DMS153 (cell line): ENCODE measurements at regions not wholly inside any gene's neighbourhood (a gene's known extent, or its start where the extent isn't known, plus 50 kb on each side); places are given as distances from the start of the nearest gene placed in this dataset.

Source experiments
- DNase-seq: peaks from one replicate; lab custom pipeline; 2025; lab: John Stamatoyannopoulos, UW

DNA sequence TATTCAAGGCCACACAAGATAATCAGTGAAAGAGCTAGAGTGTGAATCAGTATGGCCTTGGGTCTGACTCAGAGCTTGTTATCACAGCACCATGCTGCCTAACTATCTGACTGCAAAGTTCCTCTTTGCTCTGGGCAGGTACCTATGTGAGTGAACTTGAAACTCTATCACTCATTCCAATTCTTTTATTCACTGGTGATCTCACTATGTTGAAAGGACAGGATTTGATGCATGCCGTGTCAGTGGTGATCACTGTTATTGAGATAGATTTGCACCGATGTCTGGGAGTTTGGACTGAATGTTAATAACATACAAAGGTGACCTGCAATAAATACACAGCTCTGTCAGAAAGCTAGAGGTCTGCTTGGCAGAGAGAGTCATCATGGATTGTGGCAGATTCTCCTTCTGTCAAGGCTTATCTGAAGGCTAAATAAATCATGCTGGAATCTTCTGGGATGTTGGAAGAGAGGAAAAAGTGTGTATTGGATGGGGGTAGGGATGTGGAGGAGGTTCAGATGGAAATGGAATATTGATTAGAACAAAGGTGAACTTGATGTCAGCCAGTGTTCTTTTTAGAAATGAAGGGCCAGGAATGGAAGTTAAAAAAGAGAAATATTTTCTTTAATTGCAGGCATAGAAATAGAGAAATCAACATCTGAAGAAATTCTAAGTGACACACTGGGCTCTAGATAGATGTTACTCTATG, 91.8 kb upstream of the TNC start:
- DNase-seq, result no peak

DNA sequence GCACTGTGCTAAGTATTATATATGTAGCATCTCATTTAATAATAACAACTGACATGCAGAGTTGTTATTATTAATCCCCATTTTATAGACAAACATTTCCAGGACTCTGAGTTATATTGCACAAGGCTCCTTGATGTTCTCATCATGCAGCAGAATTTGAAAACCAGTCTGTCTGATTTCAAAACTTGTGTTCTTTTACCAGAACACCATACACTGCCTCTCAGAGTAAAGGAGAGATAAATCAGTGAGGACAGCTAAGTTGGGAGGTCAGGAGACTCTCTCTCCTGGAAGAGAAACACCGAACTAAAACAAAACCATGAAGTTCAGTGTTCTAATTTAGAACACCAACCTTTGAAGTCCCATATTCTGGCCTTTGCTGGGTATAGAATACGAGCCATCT, 92.7 kb upstream of the TNC start:
- DNase-seq, result no peak

DNA sequence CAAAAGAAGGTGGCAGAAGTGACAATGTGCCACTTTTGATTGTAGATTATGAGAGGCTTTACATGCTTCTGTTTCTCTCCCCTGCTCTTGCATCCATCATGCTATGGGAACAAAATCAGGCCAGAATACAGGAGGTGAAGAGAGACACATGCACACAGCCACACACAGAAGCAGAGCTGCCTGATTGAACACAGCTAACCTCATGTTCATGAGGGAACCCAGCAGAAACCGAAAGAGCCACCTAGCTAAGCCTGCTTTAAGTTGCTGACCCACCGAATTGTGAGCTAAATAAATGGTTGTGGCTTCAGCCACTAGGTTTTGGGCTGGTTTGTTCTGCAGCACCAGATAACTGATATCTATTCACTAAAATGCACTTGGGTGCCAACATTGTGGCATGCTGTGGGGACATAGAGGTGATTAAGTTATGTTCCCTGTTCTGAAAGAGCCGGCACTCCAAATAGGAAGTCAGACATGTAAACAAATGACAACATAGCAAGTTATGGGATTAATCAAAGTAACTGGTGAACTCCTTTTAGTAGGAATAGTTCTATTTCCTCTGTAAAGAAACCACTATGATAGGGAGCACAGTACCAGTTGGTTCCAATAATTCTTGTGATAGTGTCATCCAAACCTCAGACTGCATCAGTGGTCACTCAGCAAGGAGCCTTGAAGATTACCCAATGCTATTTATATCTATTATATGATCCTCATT, 93.6 kb upstream of the TNC start:
- no peak for DNase-seq

DNA sequence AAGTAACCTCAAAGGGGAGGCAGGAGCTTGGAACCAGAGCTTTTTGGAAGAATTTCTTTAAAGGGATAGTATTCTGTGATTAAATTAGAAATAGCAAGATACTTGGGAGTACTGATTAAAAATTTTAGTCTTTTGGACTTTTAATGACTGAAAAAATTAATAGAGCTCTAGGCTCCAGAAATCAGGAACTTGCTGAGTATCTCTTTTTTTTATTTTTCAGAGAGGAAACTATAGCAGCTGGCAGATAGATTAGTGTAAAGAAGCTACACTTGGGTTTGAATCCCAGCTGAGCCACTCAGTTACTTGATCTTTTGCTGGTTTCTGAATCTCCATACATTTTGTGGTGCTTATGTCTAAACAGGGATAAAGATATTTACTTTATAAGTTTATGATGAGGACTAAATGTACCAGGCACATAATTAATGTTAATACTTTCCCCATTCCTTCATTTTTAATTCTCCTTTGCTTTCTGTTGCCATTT, 94.2 kb upstream of the TNC start:
- DNase-seq, result no peak

DNA sequence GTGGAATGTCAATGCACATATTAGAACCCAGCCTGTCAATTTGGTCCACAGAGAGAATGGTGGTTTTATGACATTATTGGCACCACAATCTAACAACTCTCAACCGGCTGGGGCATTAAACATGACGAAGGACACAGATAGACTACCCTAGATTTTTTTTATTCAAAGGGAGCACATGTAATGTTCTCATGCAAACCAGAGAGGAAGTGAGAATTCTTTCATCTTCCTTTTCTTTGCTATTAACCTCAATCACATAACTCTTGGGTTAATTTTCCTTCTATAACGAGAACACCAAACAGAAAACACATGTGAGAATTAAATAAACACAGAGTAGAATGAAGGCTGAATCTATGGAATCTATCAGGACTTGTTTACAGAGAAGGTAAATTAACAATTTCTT, 94.9 kb upstream of the TNC start:
- DNase-seq, result no peak

DNA sequence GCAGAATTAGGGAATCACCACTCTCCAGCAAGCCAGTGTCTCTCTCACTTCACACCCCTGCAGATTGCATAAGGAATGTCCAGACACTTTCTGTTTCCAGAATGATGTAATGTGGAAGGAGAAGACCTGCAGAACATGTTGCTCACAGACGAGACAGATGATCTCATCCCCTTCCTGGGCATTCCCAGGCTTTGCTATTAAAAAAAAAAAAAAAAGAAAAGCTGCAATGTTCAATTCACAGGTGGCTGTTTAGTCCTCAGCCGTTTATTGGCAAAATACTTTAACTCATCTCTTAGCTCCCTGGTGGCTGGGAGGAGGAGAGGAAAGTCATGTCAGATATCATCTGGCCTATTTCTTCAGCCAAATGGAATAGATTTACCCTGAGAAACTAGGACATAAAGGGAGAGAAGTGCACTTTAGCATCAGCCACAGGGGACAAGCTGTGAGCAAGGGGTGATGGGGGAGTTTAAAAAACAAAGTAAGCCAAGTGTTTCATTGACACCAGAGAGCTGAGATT, 95.9 kb upstream of the TNC start:
- peak; percentile 50 for DNase-seq

DNA sequence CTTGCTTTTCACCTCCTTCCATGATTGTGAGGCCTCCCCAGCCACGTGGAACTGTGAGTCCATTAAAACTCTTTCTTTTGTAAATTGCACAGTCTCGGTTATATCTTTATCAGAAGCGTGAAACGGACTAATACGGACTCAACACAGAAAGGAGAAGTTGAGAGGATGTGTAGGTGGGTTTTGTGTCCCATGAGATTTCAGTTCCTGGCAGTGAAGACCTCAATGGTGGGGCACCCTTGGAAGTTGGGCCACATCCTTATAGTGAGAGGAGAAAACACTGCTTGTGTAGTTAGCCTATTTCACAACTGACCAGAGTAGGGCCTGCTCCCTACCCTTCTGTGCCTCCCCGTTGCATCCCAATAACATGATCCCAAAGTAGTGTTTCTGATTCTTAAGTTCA, 98.9 kb upstream of the TNC start:
- DNase-seq, result no peak

DNA sequence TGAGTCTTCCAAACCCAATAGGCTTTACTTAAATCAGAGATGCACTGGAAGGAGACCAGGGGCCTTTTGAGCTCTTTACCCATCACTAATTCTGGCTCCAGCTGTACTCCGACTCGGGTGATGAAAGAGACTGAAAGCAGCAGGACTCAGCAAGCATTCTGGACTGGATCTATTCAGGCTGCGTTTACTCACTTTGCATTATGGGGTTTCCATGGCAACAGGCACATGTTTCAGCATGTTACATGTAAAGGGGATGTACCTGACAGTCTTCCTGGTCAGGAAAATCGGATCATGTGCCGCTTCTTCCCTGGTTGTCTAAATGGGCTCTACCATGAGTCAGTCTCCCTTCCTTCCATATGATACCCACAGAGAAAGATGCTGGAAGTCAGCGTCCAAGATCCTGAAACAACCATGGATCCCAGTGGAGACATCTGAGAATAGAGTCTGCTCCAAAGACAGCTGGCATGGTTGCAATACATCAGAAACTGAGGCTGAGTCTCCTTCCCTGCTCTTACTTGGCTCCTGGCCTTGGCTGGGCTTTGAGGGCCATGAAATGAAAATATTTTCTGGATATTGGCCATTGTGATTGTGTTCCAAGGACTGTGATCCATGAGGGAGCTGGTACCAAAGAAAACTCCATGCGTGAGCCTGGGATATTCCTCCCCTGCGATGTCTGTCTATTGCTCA, 102.5 kb upstream of the TNC start:
- DNase-seq, result peak; percentile 8

DNA sequence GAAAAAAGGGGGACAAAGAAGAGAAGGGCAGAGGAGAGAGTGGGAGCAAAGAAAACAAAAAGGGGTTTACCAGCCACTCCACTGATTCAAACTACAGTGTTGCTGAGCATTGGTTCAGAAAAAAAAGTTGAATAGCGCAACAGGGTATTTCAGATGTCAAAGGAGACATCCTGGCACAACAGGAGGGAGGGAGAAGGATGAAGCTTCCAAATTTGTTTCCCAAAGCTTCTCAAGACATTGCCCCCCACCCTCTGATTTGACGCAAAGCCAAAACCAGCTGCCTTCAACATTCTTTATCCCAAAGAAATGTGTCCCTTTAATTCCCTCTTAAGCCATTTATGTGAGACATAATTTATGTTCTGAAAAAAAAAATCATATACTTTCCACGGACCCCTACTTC, 105.5 kb upstream of the TNC start:
- DNase-seq, result no peak

DNA sequence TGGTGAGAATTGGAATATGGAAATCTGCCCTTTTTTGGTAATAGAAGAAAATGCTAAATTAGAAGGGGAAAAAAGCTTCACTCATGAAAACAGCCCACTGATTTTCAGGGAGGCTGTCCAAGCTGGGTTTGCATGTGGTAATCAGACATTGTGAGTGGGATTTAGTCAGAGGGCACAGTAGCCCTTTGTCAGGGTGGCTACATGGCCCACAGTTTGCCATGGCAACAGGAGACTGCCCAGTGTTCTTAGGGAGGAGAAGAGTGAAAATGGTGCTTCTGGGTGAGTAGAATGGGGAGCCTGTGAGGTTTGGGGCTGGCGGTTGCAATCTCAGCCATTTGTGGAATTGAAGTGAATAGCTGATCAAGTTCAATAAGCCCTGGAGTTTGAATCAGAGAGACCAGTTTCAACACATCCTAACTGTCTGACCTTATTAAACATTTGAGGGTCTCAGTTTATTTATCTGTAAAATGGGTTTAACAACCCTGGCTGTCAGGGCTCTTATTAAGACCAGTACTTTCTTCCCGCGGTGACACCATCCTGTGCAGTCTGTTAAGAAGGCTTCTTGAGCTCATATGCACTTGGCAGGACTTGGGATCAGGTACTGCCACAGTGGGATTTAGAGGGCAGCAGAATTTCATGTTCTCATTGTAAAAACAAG, 107.6 kb upstream of the TNC start:
- no peak for DNase-seq

DNA sequence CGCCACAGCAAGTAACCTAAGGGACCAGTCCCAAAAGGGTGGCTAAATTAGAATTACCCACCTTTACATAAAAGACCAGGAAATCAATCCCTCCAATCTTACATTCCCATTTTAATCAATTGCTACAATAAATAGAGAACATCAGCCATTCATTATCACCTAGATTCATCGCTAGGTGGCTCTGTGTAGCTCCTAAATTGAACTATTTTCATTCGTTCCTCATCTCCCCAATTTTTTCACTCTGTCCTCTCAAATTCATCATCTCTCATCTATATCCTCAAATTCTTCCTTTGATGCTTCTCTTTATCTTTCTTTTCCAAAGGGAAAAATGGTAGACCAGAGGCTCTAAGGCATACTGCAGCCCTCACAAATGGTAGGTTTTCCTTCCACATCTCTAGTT, 108.2 kb upstream of the TNC start:
- no peak for DNase-seq

DNA sequence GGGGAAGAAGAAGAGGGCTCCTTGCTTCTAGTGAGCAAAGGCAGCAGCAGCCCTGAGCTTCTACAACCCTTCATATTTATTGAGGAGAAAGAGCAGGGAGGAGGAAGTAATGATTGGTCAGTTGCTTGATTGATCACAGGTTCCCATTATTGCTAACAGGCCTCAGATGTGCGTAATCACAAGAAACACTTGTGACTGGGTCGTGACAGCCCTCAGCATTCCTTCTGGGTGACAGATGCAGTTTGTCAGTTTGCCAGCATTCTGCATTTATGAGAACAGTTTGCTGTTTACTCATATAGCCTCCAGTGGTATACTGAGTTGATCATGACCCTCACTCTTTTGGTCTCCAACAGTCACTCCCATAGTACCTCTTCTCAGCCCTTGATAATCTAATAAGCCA, 111.5 kb upstream of the TNC start:
- DNase-seq, result no peak

DNA sequence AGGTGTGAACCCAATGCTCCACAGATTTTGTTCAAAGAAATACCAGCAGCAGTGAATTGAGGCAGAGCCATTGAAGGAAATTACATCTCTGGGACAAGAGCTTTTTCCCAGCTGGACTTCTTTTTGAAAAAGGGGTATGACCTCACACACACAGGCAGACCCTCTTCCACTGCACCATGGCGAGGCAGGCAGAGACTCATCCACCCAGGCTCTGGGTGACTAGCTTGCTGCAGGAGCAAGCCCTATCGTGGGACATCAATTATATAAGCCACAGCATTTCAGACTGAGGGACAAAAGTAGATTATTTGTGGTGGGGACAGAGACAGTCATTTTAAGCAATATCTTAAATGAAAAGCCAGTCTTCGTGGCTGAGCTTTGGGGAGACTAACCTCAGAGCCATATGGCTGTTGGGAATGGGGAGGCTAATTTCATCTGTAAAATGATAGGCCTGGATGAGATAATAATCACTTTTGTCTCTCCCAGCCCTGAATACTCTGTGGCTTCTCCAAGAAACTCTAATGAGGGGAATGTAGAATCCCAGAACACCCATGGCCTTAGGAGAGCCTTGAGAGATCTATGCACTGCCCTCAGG, 113.1 kb upstream of the TNC start:
- no peak for DNase-seq

DNA sequence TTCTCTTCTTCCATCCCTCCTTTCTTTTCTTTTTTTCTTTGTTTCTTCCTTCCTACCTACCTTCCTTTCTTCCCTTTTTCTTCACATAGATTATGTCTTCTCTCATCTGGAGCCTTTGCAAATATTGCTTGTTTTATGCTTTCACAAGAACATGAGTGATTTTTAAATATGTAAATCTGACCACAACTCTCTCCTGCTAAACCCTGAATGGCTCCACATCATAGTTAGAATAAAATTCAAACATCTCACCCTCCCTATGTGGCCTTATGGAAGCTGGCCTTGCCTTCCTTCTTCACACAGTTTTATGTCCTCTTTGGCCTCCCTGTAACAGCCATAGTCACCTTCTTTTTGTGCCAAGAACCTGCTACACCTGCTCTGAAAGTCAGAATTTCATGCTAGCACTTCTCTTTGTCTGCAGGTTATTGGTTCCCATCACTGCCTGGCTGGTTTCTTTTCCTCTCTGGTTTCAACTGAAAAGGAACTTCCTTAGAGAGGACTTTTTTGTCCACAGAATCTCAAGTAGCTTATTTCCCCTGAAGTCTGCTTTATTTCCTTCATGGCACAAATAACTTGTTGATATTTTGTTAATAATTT, 114.3 kb upstream of the TNC start:
- DNase-seq, result no peak

DNA sequence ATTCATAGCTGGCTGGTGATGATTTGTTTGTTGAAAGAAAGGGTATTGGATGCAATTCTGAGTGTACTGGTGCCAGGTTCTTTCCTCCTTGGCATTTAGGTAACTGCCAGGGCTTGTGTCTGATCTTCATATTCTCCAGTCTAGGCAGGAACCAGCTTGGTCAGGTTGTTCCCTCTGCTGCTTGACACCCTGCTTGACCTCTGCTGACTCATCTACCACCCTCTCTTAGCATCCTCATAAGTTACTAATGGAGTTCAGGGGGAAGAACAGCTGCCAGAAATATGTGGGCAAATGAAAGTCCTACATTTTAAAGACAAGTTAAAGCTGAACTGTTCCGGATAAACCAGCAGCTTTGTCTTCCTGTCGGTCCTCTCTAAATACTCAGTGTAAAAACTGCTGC, 116.1 kb upstream of the TNC start:
- no peak for DNase-seq

DNA sequence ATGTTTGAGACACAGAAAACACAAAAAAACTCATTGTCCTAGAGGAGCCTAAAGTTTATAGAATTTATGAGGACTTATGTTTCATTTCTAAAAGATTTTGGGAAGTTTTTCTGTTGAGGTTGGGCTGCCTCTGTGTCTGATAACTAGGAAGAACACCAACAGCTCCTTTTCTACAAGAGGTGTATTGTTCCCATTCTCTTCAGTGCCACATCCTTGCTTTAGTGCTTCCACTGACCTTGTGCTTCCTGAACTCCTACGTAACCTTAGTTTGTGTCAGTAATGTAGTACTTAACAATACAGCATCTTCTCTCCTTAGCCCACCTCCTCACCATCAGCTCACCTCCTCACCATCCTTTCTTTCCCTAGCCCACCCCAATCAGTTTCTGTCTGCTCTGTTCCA, 117.3 kb upstream of the TNC start:
- no peak for DNase-seq

DNA sequence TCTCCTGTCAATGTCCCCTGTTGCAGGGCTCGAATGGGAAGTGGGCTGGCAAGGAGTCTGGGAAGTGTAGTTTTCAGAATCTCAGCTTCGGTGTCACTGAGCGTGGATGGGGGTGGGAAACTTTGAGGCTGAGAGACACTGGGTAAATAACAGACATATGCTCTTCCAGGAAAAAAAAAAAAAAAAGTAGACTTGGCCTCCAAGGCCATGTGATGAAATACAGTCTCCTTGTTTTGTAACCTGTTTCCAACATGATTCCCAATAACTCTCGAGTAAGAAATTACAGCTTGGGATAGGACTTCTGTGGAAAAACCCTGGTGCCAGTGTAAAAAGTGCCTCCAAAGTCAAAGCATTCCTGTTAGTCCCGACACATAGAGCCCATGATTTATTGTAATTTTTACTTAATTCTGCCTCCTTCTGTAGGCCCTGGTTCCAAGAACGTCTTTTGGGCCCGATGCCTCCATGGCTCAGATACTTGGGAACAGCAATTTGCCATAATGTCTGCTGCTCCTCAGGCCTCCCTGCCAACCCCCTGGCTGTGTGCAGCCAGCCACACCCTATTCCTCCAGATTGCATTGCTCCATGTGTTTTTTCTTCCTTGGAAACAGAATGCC, 119.5 kb upstream of the TNC start:
- DNase-seq, result no peak

DNA sequence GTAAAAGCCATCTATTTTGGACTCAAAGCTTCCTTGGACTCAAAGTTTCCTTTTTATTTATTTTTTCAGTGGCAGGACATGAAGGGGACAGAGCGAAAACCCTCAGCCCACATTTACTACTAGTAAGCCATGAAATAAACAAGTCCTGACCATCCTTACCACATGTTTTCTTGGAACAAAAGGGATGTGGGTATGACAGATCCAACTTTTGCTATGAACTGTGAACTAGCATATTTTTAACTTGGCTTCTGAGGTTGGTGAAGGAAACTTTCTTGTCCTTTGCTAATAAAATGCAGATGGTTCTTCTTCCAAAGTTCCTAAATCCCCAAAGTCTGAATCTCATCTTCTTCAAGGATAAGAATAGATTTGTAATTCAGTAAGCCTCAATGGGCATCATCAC, 122.7 kb upstream of the TNC start:
- no peak for DNase-seq

DNA sequence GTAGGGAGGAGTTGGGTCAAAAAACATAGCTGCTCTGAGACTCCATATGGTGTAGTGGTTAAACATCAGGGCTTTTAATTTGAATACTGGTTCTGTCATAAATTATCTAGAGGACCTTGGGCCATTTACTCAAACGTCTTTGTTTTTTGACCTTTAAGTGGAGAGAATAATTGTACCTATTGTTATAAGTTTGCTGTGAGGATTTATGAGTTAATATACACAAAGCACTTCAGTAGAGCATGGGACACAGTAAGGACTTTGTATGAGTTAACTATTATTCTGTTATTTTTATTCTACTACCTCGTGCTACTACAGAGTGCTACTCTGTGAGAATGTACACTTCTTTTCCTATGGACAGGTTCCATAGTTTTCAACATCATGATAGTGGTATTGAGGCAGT, 123.7 kb upstream of the TNC start:
- no peak for DNase-seq

DNA sequence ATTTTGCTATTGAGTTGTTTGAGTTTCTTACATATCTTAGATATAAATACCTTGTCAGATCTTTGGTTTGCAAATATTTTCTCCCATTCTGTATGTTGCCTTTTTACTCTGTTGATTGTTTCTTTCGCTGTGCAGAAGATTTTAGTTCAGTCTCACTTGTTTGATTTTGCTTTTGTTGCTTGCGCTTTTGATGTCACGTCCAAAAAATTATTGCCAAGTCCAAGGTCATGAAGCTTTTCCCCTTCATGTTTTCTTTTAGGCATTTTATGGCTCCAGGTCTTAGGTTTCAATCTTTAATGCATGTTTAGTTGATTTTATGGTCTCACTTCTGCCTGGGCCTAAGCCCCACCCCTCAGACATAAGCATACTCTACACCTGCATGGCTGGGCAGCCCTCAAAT, 131.5 kb upstream of the TNC start:
- DNase-seq, result no peak

DNA sequence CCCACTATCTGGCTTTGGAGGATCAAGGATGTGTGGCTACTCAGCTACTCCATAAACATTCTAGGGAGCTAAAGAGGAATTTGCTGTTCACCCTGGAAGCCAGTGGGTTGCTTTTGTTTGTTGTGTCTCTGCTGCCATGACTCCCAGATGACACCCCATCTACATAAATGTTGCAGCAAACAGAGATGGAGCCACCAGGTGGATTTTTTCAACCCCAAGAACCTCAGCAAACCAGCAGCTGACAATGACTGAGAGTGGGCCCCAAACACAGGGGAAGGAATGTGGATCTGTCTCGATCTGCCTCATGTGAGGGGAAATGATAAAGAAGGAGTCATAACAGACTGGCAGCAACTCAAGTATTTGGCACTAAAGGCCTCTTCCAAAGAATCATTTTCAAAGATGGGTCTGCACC, 132.7 kb upstream of the TNC start:
- no peak for DNase-seq
